CD1c-positive myeloid dendritic cell (primary cell): ENCODE measurements at regions not wholly inside any gene's neighbourhood (a gene's known extent, or its start where the extent isn't known, plus 50 kb on each side); places are given as distances from the start of the nearest gene placed in this dataset.
"Not testable (repeated sequence)": the region's sequence is repeated elsewhere in the genome, so short reads cannot be mapped to it uniquely, and the experiment has no call there.

Source experiments
- DNase-seq: peaks from one replicate; pipeline ENCODE4 v3.0.0-alpha.2; 2016; ENCODE audit errors: extremely low spot score

GRCh38 chr10:22079921-22080320 lies 76.4 kb upstream of the DNAJC1 start:
- not testable (repeated sequence) for DNase-seq

- no peak for DNase-seq
Measured at GRCh38 chr10:22071332-22071731, 67.8 kb upstream of the DNAJC1 start.

GRCh38 chr10:22067091-22067490 lies 63.6 kb upstream of the DNAJC1 start:
- no peak for DNase-seq

- not testable (repeated sequence) for DNase-seq
Measured at GRCh38 chr10:22060984-22061383, 57.5 kb upstream of the DNAJC1 start.

- no peak for DNase-seq
Measured at GRCh38 chr10:22058201-22058600, 54.7 kb upstream of the DNAJC1 start.

GRCh38 chr10:22054961-22055360 lies 51.4 kb upstream of the DNAJC1 start:
- no peak for DNase-seq
